Activated B cell treated with CpG ODN at 0.5 μM for 24 hours (primary cell): ENCODE measurements at regions not wholly inside any gene's neighbourhood (a gene's known extent, or its start where the extent isn't known, plus 50 kb on each side); places are given as distances from the start of the nearest gene placed in this dataset.

Experiments
- ATAC-seq: fragments of 200-7000 bp; cut with Tn5 transposase; one replicate; pipeline ENCODE4 v1.10.0; 2021; ENCODE audit warnings: low read depth, mild to moderate bottlenecking, moderate library complexity
- CTCF ChIA-PET: fragments of 350-600 bp; sonication (Branson Sonifier 250); formaldehyde crosslinking; loops from one replicate; lab custom pipeline; 2021; ENCODE audit warnings: antibody characterized with exemption; lab: Charles Lee
- POLR2A ChIA-PET: fragments of 350-600 bp; sonication (Branson Sonifier 250); formaldehyde crosslinking; loops from one replicate; lab custom pipeline; 2021; ENCODE audit warnings: antibody characterized with exemption; lab: Charles Lee
- DNase-seq: peaks from one replicate; pipeline ENCODE4 v3.0.0; 2022
- H3K27ac Mint-ChIP-seq: one replicate; pipeline ENCODE4 v1.8.0; 2020; ENCODE audit warnings: mixed read lengths
- H3K27me3 Mint-ChIP-seq: one replicate; pipeline ENCODE4 v1.8.0; 2021; ENCODE audit warnings: mixed read lengths
- H3K36me3 Mint-ChIP-seq: one replicate; pipeline ENCODE4 v1.8.0; 2021; ENCODE audit warnings: low read depth, mixed read lengths
- H3K4me1 Mint-ChIP-seq: one replicate; pipeline ENCODE4 v1.8.0; 2021; ENCODE audit warnings: mixed read lengths
- H3K4me3 Mint-ChIP-seq: one replicate; pipeline ENCODE4 v1.8.0; 2020; ENCODE audit warnings: mild to moderate bottlenecking, mixed read lengths
- H3K9me3 Mint-ChIP-seq: one replicate; pipeline ENCODE4 v1.8.0; 2020; ENCODE audit warnings: mixed read lengths
- intact Hi-C: fragments of 100-400 bp; cut with micrococcal nuclease; formaldehyde crosslinking; loops from one replicate; pipeline ENCODE4 v1.15.1; 2024
- TF ChIP-seq, protein P1 (sequence below): fragments of 200-600 bp; IDR thresholded peaks from one replicate; pipeline ENCODE4 v1.8.0; 2022; ENCODE audit warnings: antibody characterized with exemption, mild to moderate bottlenecking

DNA sequence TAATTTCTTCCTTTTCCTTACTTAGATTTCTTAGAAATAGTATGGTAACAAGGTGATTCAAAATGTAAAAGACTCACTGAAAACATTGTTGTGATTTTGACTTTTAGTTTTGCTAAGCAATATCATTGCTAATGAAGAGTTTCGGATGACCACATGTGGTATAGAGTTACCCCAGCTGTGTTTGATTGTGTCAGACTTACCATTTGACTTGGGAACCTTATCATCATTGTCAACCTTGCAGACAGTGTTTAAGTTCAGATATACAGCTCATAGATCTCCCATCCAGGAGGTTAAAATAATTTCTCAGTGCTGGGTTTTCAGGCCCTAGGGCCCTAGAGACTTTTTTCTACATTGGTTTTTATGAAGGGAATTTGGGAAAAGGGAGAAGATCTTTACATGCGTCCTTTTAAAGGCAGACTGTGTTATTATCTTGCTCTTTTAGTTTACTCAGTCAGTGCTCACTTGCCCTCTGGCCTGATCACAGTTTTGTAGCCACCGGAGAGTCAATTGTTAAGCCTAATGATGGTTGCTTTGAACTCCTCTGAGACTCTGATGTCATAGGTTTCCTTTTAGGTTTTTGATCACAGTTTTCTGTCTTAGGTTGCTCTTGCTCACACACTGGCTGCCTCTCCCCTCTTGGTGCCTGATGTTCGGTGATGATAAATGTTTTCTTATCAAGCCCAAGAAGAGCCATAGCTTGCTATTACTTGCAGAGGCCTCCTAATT, 133.5 kb upstream of the ZPLD1 start:
- Mint-ChIP-seq H3K4me3 (no peak overlapping the region), H3K27me3 (peaks cover 16% of the 10 kb centered on the region), H3K4me1 (no peaks in the 10 kb centered on the region), H3K9me3 (no peaks in the 10 kb centered on the region), H3K36me3 (no peaks in the 10 kb centered on the region), H3K27ac (no peak overlapping the region)
- ATAC-seq (no peak), DNase-seq (no peak)
- intact Hi-C loops: no loop called here
- ChIA-PET CTCF (no interaction called here), POLR2A (no interaction called here)
- TF ChIP-seq, protein P1, sequence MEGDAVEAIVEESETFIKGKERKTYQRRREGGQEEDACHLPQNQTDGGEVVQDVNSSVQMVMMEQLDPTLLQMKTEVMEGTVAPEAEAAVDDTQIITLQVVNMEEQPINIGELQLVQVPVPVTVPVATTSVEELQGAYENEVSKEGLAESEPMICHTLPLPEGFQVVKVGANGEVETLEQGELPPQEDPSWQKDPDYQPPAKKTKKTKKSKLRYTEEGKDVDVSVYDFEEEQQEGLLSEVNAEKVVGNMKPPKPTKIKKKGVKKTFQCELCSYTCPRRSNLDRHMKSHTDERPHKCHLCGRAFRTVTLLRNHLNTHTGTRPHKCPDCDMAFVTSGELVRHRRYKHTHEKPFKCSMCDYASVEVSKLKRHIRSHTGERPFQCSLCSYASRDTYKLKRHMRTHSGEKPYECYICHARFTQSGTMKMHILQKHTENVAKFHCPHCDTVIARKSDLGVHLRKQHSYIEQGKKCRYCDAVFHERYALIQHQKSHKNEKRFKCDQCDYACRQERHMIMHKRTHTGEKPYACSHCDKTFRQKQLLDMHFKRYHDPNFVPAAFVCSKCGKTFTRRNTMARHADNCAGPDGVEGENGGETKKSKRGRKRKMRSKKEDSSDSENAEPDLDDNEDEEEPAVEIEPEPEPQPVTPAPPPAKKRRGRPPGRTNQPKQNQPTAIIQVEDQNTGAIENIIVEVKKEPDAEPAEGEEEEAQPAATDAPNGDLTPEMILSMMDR: no peak

DNA sequence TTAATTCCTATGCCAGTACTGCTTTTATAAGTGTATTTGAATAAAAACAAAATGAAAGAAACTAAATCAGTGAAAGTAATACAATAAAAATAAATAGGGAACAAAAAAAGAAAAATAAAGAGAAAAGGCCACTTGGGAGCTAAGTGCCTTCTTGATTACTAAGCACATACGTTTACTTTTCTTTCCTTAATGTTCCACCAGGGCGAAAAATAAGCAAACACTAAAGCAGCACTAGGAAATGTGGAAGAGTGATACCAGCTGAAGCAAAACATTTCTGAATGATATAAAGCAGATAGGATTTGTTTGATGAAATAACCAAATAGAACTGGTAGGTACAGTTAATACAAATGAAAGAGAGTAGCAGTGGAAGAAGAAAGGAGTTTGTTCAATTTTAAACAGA, 132.8 kb upstream of the ZPLD1 start:
- no peaks in the 10 kb centered on the region for H3K36me3 Mint-ChIP-seq
- TF ChIP-seq, protein P1: no peak
- H3K27me3 Mint-ChIP-seq: peaks cover 13% of the 10 kb centered on the region
- ATAC-seq (no peak), DNase-seq (no peak)
- CTCF ChIA-PET: no interaction called here
- no peaks in the 10 kb centered on the region for H3K9me3 Mint-ChIP-seq
- intact Hi-C loops: no loop called here
- H3K27ac Mint-ChIP-seq: no peak overlapping the region
- H3K4me3 Mint-ChIP-seq: no peak overlapping the region
- POLR2A ChIA-PET: no interaction called here
- H3K4me1 Mint-ChIP-seq: no peaks in the 10 kb centered on the region

DNA sequence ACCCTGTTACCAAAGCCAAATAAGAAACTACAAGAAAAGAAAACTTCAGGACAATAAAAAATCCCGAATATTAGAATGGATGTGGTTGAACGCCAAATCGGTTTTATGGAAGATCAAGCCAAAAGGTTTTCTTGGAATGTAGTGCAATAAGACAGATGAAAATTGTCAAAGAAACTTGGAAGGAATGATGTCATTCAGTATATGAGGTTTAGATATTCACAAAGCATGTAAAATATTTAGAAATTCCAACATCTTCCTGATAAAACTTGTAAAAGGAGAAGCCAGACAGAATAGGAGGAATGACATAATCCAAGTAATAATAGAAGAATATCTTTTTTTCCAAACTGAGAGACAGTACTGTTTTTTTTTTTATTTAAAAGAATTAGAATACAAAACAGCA, 130.3 kb upstream of the ZPLD1 start:
- DNase-seq (no peak), ATAC-seq (no peak)
- Mint-ChIP-seq H3K9me3 (no peaks in the 10 kb centered on the region), H3K27me3 (peaks cover 9% of the 10 kb centered on the region), H3K4me1 (no peaks in the 10 kb centered on the region), H3K36me3 (no peaks in the 10 kb centered on the region), H3K27ac (no peak overlapping the region), H3K4me3 (no peak overlapping the region)
- intact Hi-C loops: no loop called here
- ChIA-PET CTCF (no interaction called here), POLR2A (no interaction called here)
- TF ChIP-seq, protein P1: no peak

DNA sequence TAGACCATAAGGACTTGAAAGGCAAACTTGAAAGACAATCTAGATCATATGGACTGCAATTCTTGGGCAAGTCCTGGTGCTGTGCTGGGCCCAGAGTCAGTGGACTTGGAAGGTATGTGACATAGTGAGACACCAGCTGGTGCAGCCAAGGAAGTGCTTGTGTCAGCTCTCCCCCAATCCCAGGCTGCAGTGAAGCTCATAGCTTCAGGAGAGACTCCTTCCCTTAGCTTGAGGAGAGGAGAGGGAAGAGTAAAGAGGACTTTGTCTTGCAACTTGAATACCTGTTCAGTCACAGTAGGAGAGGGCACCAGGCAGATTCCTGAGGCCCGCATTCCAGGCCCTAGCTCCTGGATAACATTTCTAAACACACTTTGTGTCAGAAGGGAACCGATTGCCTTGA, 127.4 kb upstream of the ZPLD1 start:
- ChIA-PET POLR2A (interaction anchor here (0.7 kb wide), 1 partner anchor 108 kb away, joined by 3 read pairs; no protein-coding TSS in a partner anchor), CTCF (no interaction called here)
- no peak overlapping the region for H3K27ac Mint-ChIP-seq
- H3K9me3 Mint-ChIP-seq: no peaks in the 10 kb centered on the region
- TF ChIP-seq, protein P1: no peak
- H3K4me1 Mint-ChIP-seq: no peaks in the 10 kb centered on the region
- no peaks in the 10 kb centered on the region for H3K36me3 Mint-ChIP-seq
- intact Hi-C loops: no loop called here
- H3K4me3 Mint-ChIP-seq: no peak overlapping the region
- DNase-seq: no peak
- H3K27me3 Mint-ChIP-seq: peaks cover 7% of the 10 kb centered on the region
- ATAC-seq: no peak

DNA sequence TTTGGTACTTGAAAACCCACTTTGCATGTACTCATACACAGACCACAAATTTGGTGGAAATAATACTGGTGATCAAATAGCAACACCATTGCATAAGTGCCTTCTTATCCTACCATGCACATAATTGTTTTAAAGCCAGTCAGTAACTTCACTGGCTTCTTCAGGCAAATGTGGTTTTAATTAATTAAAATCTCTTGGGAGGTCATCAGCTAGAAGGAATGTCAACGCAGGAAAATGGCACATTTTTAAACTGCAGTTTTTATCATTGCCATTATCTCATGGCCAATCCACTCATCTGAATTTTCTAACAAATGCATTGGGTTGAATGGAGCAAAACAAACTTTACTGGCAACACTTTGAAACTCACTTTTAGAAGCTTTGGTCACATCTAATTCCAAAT, 105.7 kb upstream of the ZPLD1 start:
- no peaks in the 10 kb centered on the region for H3K36me3 Mint-ChIP-seq
- DNase-seq (no peak), ATAC-seq (no peak)
- H3K27me3 Mint-ChIP-seq: no peaks in the 10 kb centered on the region
- H3K27ac Mint-ChIP-seq: no peak overlapping the region
- no peak overlapping the region for H3K4me3 Mint-ChIP-seq
- H3K4me1 Mint-ChIP-seq: no peaks in the 10 kb centered on the region
- no peaks in the 10 kb centered on the region for H3K9me3 Mint-ChIP-seq
- POLR2A ChIA-PET: no interaction called here
- TF ChIP-seq, protein P1: no peak
- CTCF ChIA-PET: no interaction called here
- intact Hi-C loops: no loop called here
